Naive thymus-derived CD4-positive, alpha-beta T cell (primary cell): ENCODE measurements at regions not wholly inside any gene's neighbourhood (a gene's known extent, or its start where the extent isn't known, plus 50 kb on each side); places are given as distances from the start of the nearest gene placed in this dataset.

ENCODE experiments used
- ATAC-seq: fragments of 150-1000 bp; cut with Tn5 transposase; 2 replicates; pipeline ENCODE4 v1.10.0; 2021; ENCODE audit warnings: mild to moderate bottlenecking, moderate library complexity
- CTCF ChIA-PET: fragments of 350-600 bp; sonication (Branson Sonifier 250); formaldehyde crosslinking; loops from one replicate; lab custom pipeline; 2021; ENCODE audit warnings: antibody characterized with exemption; lab: Charles Lee
- POLR2A ChIA-PET: fragments of 350-600 bp; sonication (Branson Sonifier 250); formaldehyde crosslinking; loops from one replicate; lab custom pipeline; 2021; ENCODE audit warnings: antibody characterized with exemption, inconsistent platforms; lab: Charles Lee
- DNase-seq, 9 donors: peaks; one replicate each; pipeline versions ENCODE4 v3.0.0 to v3.0.0-alpha.2; 2020 to 2022; ENCODE audit warnings: mixed read lengths in 1 of 9
- H3K27ac ChIP-seq: one replicate; pipeline ENCODE4 v1.7.0; 2013; ENCODE audit warnings: mild to moderate bottlenecking, low read depth, low read length, moderate library complexity
- H3K27me3 ChIP-seq, 2 donors: one replicate each; pipeline ENCODE4 v1.7.0; 2013; ENCODE audit warnings: low read length in 2 of 2, mild to moderate bottlenecking in 2 of 2, moderate library complexity in 2 of 2; ENCODE audit not compliant: control insufficient read depth in 2 of 2, insufficient read depth in 2 of 2
- H3K36me3 ChIP-seq, 3 experiments: 1 replicate in 2 of 3; 2 replicates in 1 of 3; pipeline ENCODE4 v1.7.0; 2013; ENCODE audit warnings: low read length in 3 of 3, mild to moderate bottlenecking in 3 of 3, moderate library complexity in 1 of 3; ENCODE audit not compliant: insufficient read depth in 3 of 3, control insufficient read depth in 2 of 3
- H3K4me1 ChIP-seq, 2 donors: one replicate each; pipeline ENCODE4 v1.7.0; 2013; ENCODE audit warnings: low read length in 2 of 2, mild to moderate bottlenecking in 2 of 2, moderate library complexity in 1 of 2; ENCODE audit not compliant: control insufficient read depth in 2 of 2, insufficient read depth in 2 of 2
- H3K4me3 ChIP-seq: 2 replicates; pipeline ENCODE4 v1.7.0; 2013; ENCODE audit warnings: mild to moderate bottlenecking, low read length
- H3K9me3 ChIP-seq, 3 experiments: 1 replicate in 2 of 3; 2 replicates in 1 of 3; pipeline ENCODE4 v1.7.0; 2013; ENCODE audit warnings: low read length in 3 of 3; ENCODE audit not compliant: control insufficient read depth in 2 of 3
- H3K27ac Mint-ChIP-seq, 9 donors: one replicate each; pipeline ENCODE4 v1.8.0; 2020 to 2022; ENCODE audit warnings: mixed read lengths in 9 of 9, mild to moderate bottlenecking in 8 of 9, moderate library complexity in 5 of 9, inconsistent platforms in 2 of 9
- H3K27me3 Mint-ChIP-seq, 5 donors: one replicate each; pipeline ENCODE4 v1.8.0; 2021 to 2022; ENCODE audit warnings: mixed read lengths in 5 of 5, mild to moderate bottlenecking in 1 of 5
- H3K36me3 Mint-ChIP-seq, 5 donors: one replicate each; pipeline ENCODE4 v1.8.0; 2020 to 2022; ENCODE audit warnings: mixed read lengths in 5 of 5, mild to moderate bottlenecking in 3 of 5, inconsistent platforms in 1 of 5
- H3K4me1 Mint-ChIP-seq, 7 donors: one replicate each; pipeline ENCODE4 v1.8.0; 2020 to 2022; ENCODE audit warnings: mixed read lengths in 7 of 7, mild to moderate bottlenecking in 3 of 7, inconsistent platforms in 1 of 7
- H3K4me3 Mint-ChIP-seq, 10 donors: one replicate each; pipeline ENCODE4 v1.8.0; 2020 to 2022; ENCODE audit warnings: mild to moderate bottlenecking in 10 of 10, mixed read lengths in 10 of 10, moderate library complexity in 6 of 10, inconsistent platforms in 2 of 10
- H3K9me3 Mint-ChIP-seq, 11 donors: one replicate each; pipeline ENCODE4 v1.8.0; 2020 to 2022; ENCODE audit warnings: mixed read lengths in 11 of 11, mild to moderate bottlenecking in 4 of 11, inconsistent platforms in 1 of 11, moderate library complexity in 1 of 11
- intact Hi-C, 2 donors: fragments of 100-400 bp; cut with micrococcal nuclease; formaldehyde crosslinking; loops; one replicate each; pipeline ENCODE4 v1.15.1; 2023

GRCh38 chrX:16258882-16259281 lies 91.6 kb downstream of the MAGEB17 start:
- Mint-ChIP-seq H3K27me3 (peaks cover 2 to 15% (median 7%) of the 10 kb centered on the region in 5 donors), H3K4me1 (no peaks in the 10 kb centered on the region), H3K27ac (no peak overlapping the region), H3K4me3 (no peak overlapping the region), H3K9me3 (peaks cover 0 to 14% (median 0%) of the 10 kb centered on the region in 11 donors), H3K36me3 (no peaks in the 10 kb centered on the region)
- Histone ChIP-seq H3K9me3 (no peaks in the 10 kb centered on the region), H3K27me3 (no peaks in the 10 kb centered on the region), H3K4me3 (no peak overlapping the region), H3K27ac (no peak overlapping the region), H3K4me1 (no peaks in the 10 kb centered on the region), H3K36me3 (no peaks in the 10 kb centered on the region)
- DNase-seq (no peak), ATAC-seq (no peak)
- ChIA-PET POLR2A (no interaction called here), CTCF (no interaction called here)
- intact Hi-C loops: no loop called here

- H3K36me3 Mint-ChIP-seq: peaks cover 0 to 3% (median 0%) of the 10 kb centered on the region in 5 donors
- peaks cover 0 to 8% (median 0%) of the 10 kb centered on the region in 11 donors for H3K9me3 Mint-ChIP-seq
- no peak for ATAC-seq
- POLR2A ChIA-PET: no interaction called here
- intact Hi-C loops: no loop called here
- Histone ChIP-seq H3K4me1 (no peaks in the 10 kb centered on the region), H3K27me3 (no peaks in the 10 kb centered on the region), H3K27ac (no peak overlapping the region), H3K36me3 (no peaks in the 10 kb centered on the region), H3K9me3 (no peaks in the 10 kb centered on the region), H3K4me3 (no peak overlapping the region)
- no peaks in the 10 kb centered on the region for H3K4me1 Mint-ChIP-seq
- H3K27me3 Mint-ChIP-seq: peaks cover 0 to 5% (median 0%) of the 10 kb centered on the region in 5 donors
- DNase-seq: no peak
- CTCF ChIA-PET: no interaction called here
- no peak overlapping the region for H3K4me3 Mint-ChIP-seq
- H3K27ac Mint-ChIP-seq: no peak overlapping the region
Measured at GRCh38 chrX:16267431-16267830, 100.2 kb downstream of the MAGEB17 start.

DNA sequence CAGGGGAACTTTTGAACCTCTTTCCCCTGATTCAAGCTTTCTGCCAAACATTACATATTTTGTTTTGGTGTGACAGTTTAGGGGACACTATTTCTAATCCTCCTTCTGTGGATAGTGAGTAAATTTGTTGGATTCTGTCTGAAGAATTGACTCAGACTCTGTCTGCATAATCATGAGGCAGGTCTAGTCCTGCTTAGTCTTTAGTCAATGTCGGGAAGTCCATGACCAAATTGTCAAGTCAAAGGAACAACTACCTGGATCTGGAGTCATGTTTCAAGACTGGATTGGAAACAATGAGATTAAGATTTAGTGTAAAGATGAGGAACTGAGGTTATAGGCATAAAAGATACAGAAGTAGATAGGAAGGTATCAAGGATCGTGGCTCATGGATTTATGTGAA lies 100.9 kb downstream of the MAGEB17 start:
- H3K27ac ChIP-seq: no peak overlapping the region
- Mint-ChIP-seq H3K9me3 (peaks cover 0 to 8% (median 0%) of the 10 kb centered on the region in 11 donors), H3K27ac (no peak overlapping the region), H3K4me3 (no peak overlapping the region), H3K4me1 (no peaks in the 10 kb centered on the region), H3K36me3 (peaks cover 0 to 3% (median 0%) of the 10 kb centered on the region in 5 donors), H3K27me3 (peaks cover 0 to 5% (median 0%) of the 10 kb centered on the region in 5 donors)
- H3K36me3 ChIP-seq: no peaks in the 10 kb centered on the region
- ChIA-PET POLR2A (no interaction called here), CTCF (no interaction called here)
- intact Hi-C loops: no loop called here
- no peaks in the 10 kb centered on the region for H3K4me1 ChIP-seq
- H3K4me3 ChIP-seq: no peak overlapping the region
- no peaks in the 10 kb centered on the region for H3K27me3 ChIP-seq
- DNase-seq: no peak
- H3K9me3 ChIP-seq: no peaks in the 10 kb centered on the region
- no peak for ATAC-seq

DNA sequence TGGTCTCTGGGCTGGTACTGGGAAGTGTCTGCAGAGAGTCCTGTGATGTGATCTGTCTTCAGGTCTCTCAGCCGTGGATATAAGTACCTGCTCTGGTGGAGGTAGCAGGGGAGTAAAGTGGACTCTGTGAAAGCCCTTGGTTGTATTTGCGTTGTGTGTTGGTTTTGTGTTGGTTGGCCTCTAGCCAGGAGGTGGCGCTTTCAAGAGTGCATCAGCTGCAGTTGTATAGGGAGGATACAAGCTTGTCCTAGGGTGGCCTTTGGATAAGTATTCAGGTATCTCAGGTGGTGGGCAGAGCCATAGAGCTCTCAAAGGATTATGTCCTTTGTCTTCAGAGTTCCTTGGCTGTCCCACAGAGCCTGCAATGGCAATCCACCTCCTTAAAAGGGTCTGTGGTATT lies 111.6 kb downstream of the MAGEB17 start:
- no peak overlapping the region for H3K27ac Mint-ChIP-seq
- Histone ChIP-seq H3K36me3 (no peaks in the 10 kb centered on the region), H3K4me1 (no peaks in the 10 kb centered on the region), H3K9me3 (no peaks in the 10 kb centered on the region), H3K27ac (no peak overlapping the region), H3K27me3 (no peaks in the 10 kb centered on the region), H3K4me3 (no peak overlapping the region)
- ATAC-seq (no peak), DNase-seq (peak in 4 of 9 donors; percentile 1 to 10 (median 3))
- H3K9me3 Mint-ChIP-seq: peaks cover 0 to 1% (median 0%) of the 10 kb centered on the region in 11 donors
- POLR2A ChIA-PET: no interaction called here
- H3K36me3 Mint-ChIP-seq: no peaks in the 10 kb centered on the region
- no peak overlapping the region for H3K4me3 Mint-ChIP-seq
- peaks cover 3 to 16% (median 11%) of the 10 kb centered on the region in 5 donors for H3K27me3 Mint-ChIP-seq
- CTCF ChIA-PET: no interaction called here
- intact Hi-C loops: loop anchor here in 1 of 2 donors (1.0 kb wide), 1 partner anchor 392 kb away; no protein-coding TSS in a partner anchor
- H3K4me1 Mint-ChIP-seq: no peaks in the 10 kb centered on the region

- POLR2A ChIA-PET: no interaction called here
- no peak overlapping the region for H3K4me3 ChIP-seq
- no peaks in the 10 kb centered on the region for H3K27me3 ChIP-seq
- Mint-ChIP-seq H3K27ac (no peak overlapping the region), H3K9me3 (no peaks in the 10 kb centered on the region), H3K4me3 (no peak overlapping the region), H3K27me3 (peaks cover 2 to 11% (median 8%) of the 10 kb centered on the region in 5 donors), H3K36me3 (no peaks in the 10 kb centered on the region), H3K4me1 (no peaks in the 10 kb centered on the region)
- no peaks in the 10 kb centered on the region for H3K4me1 ChIP-seq
- intact Hi-C loops: no loop called here
- ATAC-seq (no peak), DNase-seq (no peak)
- H3K36me3 ChIP-seq: no peaks in the 10 kb centered on the region
- CTCF ChIA-PET: no interaction called here
- no peaks in the 10 kb centered on the region for H3K9me3 ChIP-seq
- H3K27ac ChIP-seq: no peak overlapping the region
Measured at GRCh38 chrX:16282209-16282608, 114.9 kb downstream of the MAGEB17 start.

GRCh38 chrX:16284842-16285241 lies 117.6 kb downstream of the MAGEB17 start:
- Histone ChIP-seq H3K27ac (no peak overlapping the region), H3K4me3 (no peak overlapping the region), H3K36me3 (no peaks in the 10 kb centered on the region), H3K9me3 (no peaks in the 10 kb centered on the region), H3K4me1 (no peaks in the 10 kb centered on the region), H3K27me3 (no peaks in the 10 kb centered on the region)
- Mint-ChIP-seq H3K4me3 (no peak overlapping the region), H3K4me1 (no peaks in the 10 kb centered on the region), H3K27me3 (peaks cover 0 to 6% (median under 1%) of the 10 kb centered on the region in 5 donors), H3K9me3 (no peaks in the 10 kb centered on the region), H3K27ac (no peak overlapping the region), H3K36me3 (no peaks in the 10 kb centered on the region)
- ATAC-seq (no peak), DNase-seq (no peak)
- CTCF ChIA-PET: no interaction called here
- intact Hi-C loops: no loop called here
- POLR2A ChIA-PET: no interaction called here

GRCh38 chrX:16290997-16291396 lies 123.7 kb downstream of the MAGEB17 start:
- Mint-ChIP-seq H3K9me3 (peaks cover 0 to 9% (median 0%) of the 10 kb centered on the region in 11 donors), H3K27ac (no peak overlapping the region), H3K36me3 (peaks cover 0 to 3% (median 0%) of the 10 kb centered on the region in 5 donors), H3K27me3 (peaks cover 0 to 16% (median 6%) of the 10 kb centered on the region in 5 donors), H3K4me1 (no peaks in the 10 kb centered on the region), H3K4me3 (no peak overlapping the region)
- intact Hi-C loops: no loop called here
- H3K4me3 ChIP-seq: no peak overlapping the region
- CTCF ChIA-PET: no interaction called here
- no peak for ATAC-seq
- DNase-seq: no peak
- no peak overlapping the region for H3K27ac ChIP-seq
- no peaks in the 10 kb centered on the region for H3K36me3 ChIP-seq
- POLR2A ChIA-PET: no interaction called here
- H3K9me3 ChIP-seq: no peaks in the 10 kb centered on the region
- H3K27me3 ChIP-seq: no peaks in the 10 kb centered on the region
- no peaks in the 10 kb centered on the region for H3K4me1 ChIP-seq
